Stimulated activated naive CD8-positive, alpha-beta T cell treated with anti-CD3 and anti-CD28 coated beads, Interleukin-15, Interleukin-2, amounts not matched to agents 100 ng/mL and 50 ng/mL, for 24 hours (primary cell): ENCODE measurements at regions not wholly inside any gene's neighbourhood (a gene's known extent, or its start where the extent isn't known, plus 50 kb on each side); places are given as distances from the start of the nearest gene placed in this dataset.
"Not testable (repeated sequence)": the region's sequence is repeated elsewhere in the genome, so short reads cannot be mapped to it uniquely, and the experiment has no call there.

Experiments used
- H3K27ac Mint-ChIP-seq: one replicate; pipeline ENCODE4 v1.8.0; 2021; ENCODE audit warnings: mild to moderate bottlenecking, mixed read lengths
- H3K27me3 Mint-ChIP-seq: one replicate; pipeline ENCODE4 v1.8.0; 2021; ENCODE audit warnings: mixed read lengths
- H3K36me3 Mint-ChIP-seq: one replicate; pipeline ENCODE4 v1.8.0; 2021; ENCODE audit warnings: low read depth, mixed read lengths
- H3K4me1 Mint-ChIP-seq: one replicate; pipeline ENCODE4 v1.8.0; 2021; ENCODE audit warnings: low read depth, mixed read lengths
- H3K4me3 Mint-ChIP-seq: one replicate; pipeline ENCODE4 v1.8.0; 2021; ENCODE audit warnings: mild to moderate bottlenecking, mixed read lengths
- H3K9me3 Mint-ChIP-seq: one replicate; pipeline ENCODE4 v1.8.0; 2021; ENCODE audit warnings: mixed read lengths

DNA sequence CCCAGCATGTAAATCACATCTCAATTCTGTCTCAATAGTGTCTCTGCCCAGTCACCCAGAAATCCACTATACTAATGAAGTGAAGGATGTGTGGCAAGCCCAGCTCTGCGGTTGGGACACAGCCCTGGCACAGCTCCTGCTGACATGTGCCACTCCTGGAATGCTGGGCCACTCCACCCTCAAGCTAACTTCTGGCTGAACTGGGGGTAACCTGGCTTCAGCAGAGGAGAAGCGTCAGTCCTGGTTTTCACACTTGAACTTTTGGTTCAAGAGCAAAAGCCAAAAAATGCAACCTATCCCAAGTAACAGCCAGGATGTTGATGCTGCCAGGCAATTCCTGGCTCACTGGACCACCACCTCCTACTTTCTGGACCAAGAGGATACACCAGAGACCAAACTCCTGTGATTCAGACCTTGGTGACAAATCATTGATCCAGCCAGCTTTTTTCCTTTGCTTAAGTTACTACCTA is 86.4 kb downstream of the ARRDC3 start:
- Mint-ChIP-seq H3K27ac (no peak overlapping the region), H3K9me3 (no peaks in the 10 kb centered on the region), H3K27me3 (no peaks in the 10 kb centered on the region), H3K4me1 (peaks cover 18% of the 10 kb centered on the region), H3K4me3 (no peak overlapping the region), H3K36me3 (no peaks in the 10 kb centered on the region)

DNA sequence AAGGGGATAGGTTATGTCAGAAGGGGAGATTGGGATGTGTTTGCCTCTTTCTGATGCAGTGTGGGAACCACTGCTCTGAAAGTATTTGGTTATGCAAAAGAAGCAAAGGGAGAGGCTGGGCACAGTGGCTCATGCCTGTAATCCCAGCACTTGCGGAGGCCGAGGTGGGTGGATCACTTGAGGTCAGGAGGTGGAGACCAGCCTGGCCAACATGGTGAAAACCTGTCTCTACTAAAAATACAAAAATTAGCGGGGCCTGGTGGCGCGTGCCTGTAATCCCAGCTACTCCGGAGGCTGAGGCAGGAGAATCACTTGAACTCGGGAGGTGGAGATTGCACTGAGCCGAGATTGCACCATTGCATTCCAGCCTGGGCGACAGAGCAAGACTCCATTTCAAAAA is 87.0 kb downstream of the ARRDC3 start:
- H3K4me3 Mint-ChIP-seq, H3K36me3 Mint-ChIP-seq, H3K9me3 Mint-ChIP-seq, H3K27ac Mint-ChIP-seq, H3K27me3 Mint-ChIP-seq: not testable (repeated sequence)
- H3K4me1 Mint-ChIP-seq, result peaks cover 20% of the 10 kb centered on the region

DNA sequence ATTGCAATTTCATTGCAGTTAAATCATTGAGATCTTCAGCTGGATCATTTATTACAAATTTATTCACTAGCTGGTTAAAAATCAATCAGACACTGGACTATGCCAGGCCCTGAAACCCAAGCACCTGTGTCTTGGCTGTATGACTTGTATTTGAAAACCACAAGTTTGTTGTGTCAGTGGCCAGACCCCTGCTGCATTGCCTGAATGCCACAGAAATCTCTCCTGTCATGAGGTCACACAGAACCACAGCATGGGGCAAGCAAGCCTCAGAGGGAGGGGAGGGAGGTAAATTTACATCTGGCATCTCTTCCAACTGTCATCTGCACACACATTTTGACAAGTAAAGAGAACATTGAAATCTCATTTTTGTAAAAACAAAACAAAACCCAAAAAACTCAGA is 90.0 kb downstream of the ARRDC3 start:
- Mint-ChIP-seq H3K36me3 (no peaks in the 10 kb centered on the region), H3K9me3 (no peaks in the 10 kb centered on the region), H3K27ac (peak overlapping the region; percentile 8), H3K4me3 (no peak overlapping the region), H3K4me1 (peaks cover 20% of the 10 kb centered on the region), H3K27me3 (no peaks in the 10 kb centered on the region)

DNA sequence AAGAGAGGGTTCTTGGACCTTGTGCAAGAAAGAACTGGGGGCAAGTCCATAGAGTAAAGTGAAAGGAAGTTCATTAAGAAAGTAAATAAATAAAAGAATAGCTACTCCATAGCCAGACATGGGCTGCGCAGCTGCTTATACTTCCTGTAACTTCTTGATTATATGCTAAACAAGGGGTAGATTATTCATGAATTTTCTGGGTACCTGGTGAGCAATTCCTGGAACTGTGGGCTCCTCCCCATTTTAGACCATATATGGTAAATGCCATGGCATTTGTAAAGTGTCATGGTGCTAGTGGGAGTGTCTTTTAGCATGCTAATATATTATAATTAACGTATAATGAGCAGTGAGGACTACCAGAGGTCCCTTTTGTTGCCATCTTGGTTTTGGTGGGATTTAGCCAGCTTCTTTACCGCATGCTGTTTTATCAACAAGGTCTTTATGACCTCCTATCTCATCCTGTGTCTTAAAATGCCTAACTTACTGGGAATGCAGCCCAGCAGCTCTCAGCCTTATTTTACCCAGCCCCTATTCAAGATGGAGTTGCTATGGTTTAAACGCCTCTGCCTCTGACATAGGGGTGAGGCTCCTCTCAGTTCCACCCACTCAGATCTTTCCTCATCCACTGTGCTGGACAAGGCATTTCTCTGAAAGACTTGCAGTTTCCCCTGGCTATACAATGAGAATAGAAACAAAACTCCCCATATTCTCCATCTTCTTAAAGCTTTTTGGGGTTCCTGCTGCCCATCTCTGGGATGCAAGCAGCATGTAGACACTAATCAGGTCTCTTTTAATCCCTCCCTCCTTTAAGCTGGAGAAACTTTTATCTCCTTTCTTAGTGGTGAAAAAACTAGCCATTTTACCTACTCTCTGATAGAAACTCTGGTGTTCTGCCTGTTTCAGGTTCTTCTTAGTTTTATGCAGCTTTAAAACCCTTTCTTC is 91.2 kb downstream of the ARRDC3 start:
- H3K9me3 Mint-ChIP-seq, result no peaks in the 10 kb centered on the region
- H3K36me3 Mint-ChIP-seq, result no peaks in the 10 kb centered on the region
- no peaks in the 10 kb centered on the region for H3K27me3 Mint-ChIP-seq
- H3K27ac Mint-ChIP-seq, result no peak overlapping the region
- H3K4me3 Mint-ChIP-seq, result no peak overlapping the region
- peaks cover 20% of the 10 kb centered on the region for H3K4me1 Mint-ChIP-seq

DNA sequence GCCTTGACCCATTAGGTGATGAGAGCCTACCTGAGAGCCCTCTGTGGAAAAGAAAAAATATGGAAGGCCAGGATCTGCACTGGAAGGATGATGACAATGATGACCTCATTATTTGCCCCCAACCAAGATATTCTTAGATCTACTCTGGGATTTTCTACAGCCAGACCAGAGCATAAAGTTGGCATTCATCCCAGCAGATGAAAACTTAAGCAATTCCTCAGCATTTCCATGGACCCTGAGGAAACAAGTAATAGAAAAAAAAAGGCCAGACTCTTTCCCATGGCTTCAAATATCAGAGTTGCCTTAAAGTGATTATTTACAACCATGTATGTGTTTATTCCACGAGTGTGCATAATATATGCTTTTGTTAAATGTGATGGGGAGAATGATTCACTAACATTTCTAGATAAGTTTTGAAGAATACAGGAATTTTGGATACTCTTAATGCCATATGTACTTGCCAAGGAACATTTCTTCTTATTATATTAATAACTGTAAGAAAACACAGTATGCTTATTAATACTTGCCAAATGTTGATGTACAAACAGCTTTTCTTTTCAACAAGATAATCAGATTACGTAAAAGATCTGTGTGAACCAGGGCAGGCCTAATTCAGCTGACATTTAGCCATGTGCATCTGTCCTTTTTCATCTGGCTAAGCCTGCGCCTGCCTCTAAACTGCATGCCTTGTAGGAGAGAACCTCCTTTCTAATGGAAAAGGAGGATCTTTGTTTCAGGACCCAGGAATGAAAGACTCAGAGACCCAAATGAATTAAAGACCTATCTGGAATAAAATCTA is 94.8 kb downstream of the ARRDC3 start:
- Mint-ChIP-seq H3K9me3 (peaks cover 14% of the 10 kb centered on the region), H3K27me3 (no peaks in the 10 kb centered on the region), H3K4me3 (no peak overlapping the region), H3K4me1 (peaks cover 32% of the 10 kb centered on the region), H3K27ac (no peak overlapping the region), H3K36me3 (peaks cover 10% of the 10 kb centered on the region)

DNA sequence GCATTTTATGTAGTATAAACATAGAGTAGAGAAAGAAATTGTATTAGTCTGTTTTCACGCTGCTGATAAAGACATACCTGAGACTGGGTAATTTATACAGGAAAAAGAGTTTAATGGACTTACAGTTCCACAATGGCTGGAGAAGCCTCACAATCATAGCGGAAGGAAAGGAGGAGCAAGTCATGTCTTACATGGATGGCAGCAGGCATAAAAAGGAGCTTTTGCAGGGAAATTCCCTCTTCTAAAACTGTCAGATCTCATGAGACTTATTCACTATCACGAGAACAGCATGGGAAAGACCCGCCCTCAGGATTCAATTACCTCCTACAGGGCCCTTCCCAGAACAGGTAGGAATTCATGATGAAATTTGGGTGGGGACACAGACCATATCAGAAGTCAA is 98.1 kb downstream of the ARRDC3 start:
- Mint-ChIP-seq H3K9me3 (peaks cover 19% of the 10 kb centered on the region), H3K4me1 (peaks cover 43% of the 10 kb centered on the region)
- not testable (repeated sequence) for H3K27me3 Mint-ChIP-seq, H3K36me3 Mint-ChIP-seq, H3K27ac Mint-ChIP-seq, H3K4me3 Mint-ChIP-seq

DNA sequence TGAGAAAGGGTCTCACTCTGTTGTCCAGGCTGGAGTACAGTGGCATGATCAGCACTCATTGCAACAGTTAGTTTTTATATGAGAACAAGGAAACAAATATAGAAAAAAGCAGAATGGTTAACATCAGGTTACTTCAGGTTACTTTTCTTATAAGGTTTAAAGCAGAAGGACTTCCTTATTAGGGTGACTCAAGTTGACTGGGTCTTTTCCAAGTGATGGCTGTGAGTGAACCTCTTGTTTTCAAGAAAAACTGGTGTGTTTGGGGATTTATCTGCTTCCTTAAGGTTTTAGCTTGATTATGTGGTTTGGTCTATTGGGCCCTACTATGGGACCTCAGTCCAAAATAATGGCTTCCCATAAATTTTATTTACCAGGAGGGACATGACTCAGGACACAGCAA is 99.2 kb downstream of the ARRDC3 start:
- Mint-ChIP-seq H3K4me3 (no peak overlapping the region), H3K27me3 (no peaks in the 10 kb centered on the region), H3K27ac (no peak overlapping the region), H3K9me3 (peaks cover 19% of the 10 kb centered on the region), H3K4me1 (peaks cover 52% of the 10 kb centered on the region), H3K36me3 (peaks cover 10% of the 10 kb centered on the region)

DNA sequence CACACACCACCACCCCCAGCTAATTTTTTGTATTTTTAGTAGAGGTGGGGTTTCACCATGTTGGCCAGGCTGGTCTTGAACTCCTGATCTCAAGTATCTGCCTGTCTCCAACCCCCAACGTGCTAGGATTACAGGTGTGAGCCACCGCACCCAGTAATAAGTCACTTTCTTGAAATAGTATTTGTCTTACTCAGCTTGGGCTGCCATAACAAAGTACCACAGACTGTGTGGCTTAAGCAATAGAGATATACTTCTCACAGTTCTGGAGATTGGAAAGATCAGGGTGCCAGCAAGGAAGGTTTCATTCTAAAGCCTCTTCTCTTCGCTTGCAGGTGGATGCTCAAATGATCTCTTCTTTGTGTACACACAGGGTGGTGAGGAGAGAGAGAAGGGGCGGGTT is 99.8 kb downstream of the ARRDC3 start:
- Mint-ChIP-seq H3K27me3 (no peaks in the 10 kb centered on the region), H3K9me3 (peaks cover 19% of the 10 kb centered on the region), H3K27ac (no peak overlapping the region), H3K4me1 (peaks cover 55% of the 10 kb centered on the region), H3K4me3 (no peak overlapping the region), H3K36me3 (peaks cover 10% of the 10 kb centered on the region)

DNA sequence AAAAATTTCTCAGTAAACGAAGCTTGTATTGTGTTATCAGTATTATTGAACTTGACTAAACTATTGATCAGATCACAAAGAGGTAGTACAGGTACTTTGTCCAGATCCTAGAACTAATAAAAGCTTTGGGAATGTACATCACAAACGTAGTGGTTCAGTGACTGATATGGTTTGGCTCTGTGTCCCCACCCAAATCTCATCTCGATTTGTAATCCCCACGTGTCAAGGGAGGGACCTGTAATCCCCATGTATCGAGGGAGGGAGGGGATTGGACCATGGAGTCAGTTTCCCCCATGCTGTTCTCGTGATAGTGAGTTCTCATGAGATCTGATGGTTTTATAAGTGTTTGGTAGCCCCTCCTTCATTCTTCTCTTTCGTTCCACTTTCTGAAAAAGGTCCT is 100.9 kb downstream of the ARRDC3 start:
- peaks cover 19% of the 10 kb centered on the region for H3K9me3 Mint-ChIP-seq
- peaks cover 63% of the 10 kb centered on the region for H3K4me1 Mint-ChIP-seq
- no peak overlapping the region for H3K4me3 Mint-ChIP-seq
- H3K36me3 Mint-ChIP-seq, result peaks cover 10% of the 10 kb centered on the region
- H3K27ac Mint-ChIP-seq, result peak overlapping the region; percentile 53
- H3K27me3 Mint-ChIP-seq, result no peaks in the 10 kb centered on the region

DNA sequence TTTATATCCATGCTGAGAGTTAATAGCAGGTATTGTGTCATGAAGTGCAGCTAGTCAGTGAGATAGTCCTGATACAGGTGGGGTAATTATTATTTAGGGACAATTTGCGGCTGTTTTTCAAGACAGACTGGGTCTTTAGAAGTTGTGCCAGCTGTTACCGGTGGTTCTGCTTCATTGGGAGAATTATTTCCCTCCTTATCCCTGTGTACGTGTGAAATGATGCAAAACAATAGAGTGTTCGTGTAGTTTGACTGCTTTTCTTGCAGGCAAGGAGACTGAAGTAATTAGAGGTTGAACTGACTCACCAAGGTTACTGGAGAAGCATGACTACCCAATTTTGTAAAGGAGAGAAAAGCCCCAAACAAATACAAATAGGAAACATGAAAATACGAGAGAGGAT is 101.7 kb downstream of the ARRDC3 start:
- H3K36me3 Mint-ChIP-seq, result peaks cover 10% of the 10 kb centered on the region
- peak overlapping the region; percentile 91 for H3K4me3 Mint-ChIP-seq
- H3K9me3 Mint-ChIP-seq, result peaks cover 19% of the 10 kb centered on the region
- H3K27ac Mint-ChIP-seq, result peak overlapping the region; percentile 98
- peaks cover 63% of the 10 kb centered on the region for H3K4me1 Mint-ChIP-seq
- no peaks in the 10 kb centered on the region for H3K27me3 Mint-ChIP-seq

DNA sequence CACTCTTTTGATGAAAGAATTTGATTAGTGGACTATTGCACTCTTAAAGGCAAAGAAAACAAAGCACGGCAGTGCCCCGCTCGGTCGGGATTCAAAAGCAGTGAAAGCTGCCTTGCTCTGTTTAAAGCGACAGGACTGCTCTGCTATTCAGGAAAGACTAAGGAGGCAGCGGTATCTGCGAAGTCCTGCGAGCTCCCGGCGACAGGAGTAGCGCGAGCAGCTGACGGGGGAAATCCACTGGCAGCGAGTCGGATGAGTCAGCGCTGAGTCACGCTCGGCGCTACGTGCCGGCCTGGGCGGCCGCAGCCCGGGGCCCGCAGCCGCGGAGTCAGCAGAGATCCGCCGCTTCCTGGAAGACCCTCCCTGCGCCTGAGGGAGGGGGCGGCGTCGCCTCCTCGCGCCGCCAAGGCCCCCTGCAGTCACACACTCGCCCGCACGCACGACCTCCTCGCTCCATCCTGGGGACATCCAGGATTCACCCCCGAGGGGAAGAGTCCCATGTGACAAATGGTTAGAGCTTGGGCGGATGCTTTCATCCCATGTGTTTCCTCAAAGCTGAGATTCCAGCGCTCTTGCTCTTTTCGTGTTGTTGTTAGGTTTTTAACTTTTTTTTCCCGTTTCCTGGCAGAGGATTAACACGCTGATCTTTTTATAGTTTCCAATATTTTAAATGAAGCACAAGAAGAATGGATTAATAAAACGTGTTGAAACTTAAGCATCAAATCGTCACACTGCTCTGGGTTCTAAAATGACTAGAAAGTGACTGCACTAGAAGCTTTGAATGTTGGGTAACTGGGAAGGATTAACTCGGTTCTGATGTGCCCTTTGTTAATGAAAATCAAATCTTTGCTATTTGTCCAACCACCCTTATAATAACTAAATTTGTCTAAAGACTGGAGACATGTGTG is 102.5 kb downstream of the ARRDC3 start:
- H3K36me3 Mint-ChIP-seq, result peaks cover 10% of the 10 kb centered on the region
- no peaks in the 10 kb centered on the region for H3K27me3 Mint-ChIP-seq
- H3K9me3 Mint-ChIP-seq, result peaks cover 19% of the 10 kb centered on the region
- H3K27ac Mint-ChIP-seq, result peak overlapping the region; percentile 98
- H3K4me3 Mint-ChIP-seq, result peak overlapping the region; percentile 91
- H3K4me1 Mint-ChIP-seq, result peaks cover 63% of the 10 kb centered on the region

DNA sequence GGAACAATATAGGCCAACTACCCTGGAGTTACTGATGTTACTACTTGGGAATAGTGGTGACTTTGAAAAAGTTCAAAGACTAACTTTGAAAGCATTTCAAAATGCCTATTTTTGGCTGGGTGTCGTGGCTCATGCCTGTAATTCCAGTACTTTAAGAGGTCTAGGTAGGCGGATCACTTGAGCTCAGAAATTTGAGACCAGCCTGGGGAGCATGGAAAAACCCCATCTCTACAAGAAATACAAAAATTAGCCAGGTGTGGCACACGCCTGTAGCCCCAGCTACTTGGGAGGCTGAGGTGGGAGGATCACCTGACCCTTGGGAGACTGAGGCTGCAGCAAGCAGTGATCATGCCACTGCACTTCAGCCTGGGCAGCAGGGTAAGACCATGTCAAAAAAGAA is 105.3 kb downstream of the ARRDC3 start:
- Mint-ChIP-seq H3K27me3 (no peaks in the 10 kb centered on the region), H3K4me1 (peaks cover 50% of the 10 kb centered on the region), H3K4me3 (no peak overlapping the region), H3K9me3 (peaks cover 4% of the 10 kb centered on the region), H3K36me3 (no peaks in the 10 kb centered on the region), H3K27ac (no peak overlapping the region)

DNA sequence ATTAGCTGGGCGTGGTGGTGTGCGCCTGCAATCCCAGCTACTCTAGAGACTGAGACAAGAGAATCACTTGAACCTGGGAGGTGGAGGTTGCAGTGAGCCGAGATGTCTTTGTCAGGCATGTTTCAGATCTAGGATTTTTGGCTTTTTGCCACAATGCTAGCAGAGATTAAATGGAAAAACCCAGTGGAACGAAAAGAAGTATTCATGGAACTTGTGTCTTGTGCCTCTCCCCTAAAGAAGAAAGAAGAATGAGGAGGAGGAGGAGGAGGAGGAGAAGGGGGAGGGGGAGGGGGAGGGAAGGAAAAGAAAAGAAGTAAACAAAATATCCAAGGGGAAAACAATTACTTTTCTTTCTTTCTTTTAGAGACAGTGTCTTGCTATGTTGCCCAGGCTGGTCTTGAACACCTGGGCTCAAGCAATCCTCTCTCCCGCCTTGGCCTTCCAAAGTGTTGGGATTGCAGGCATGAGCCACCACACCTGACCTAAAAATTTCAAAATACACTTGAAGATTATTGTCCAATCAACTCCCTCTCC is 106.0 kb downstream of the ARRDC3 start:
- Mint-ChIP-seq H3K4me1 (peaks cover 46% of the 10 kb centered on the region), H3K4me3 (no peak overlapping the region), H3K27me3 (no peaks in the 10 kb centered on the region), H3K36me3 (no peaks in the 10 kb centered on the region), H3K9me3 (no peaks in the 10 kb centered on the region), H3K27ac (no peak overlapping the region)

DNA sequence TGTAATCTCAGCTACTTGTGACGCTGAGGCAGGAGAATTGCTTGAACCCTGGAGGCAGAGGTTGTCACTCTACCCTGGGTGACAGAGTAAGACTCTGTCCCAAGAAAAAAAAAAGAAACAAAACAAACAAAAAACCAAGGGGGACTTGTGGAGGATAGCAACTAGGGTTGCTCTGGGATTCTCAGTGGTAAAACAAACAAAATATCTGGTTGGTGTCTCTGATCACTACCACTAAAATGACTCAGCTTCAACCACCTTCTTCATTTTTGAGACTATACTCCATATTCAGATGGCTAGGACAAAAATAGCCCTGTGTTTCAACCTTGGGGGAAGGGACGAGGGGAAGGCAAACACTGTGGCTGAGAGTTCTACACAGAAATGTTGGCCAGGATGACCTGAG is 110.3 kb downstream of the ARRDC3 start:
- Mint-ChIP-seq H3K36me3 (no peaks in the 10 kb centered on the region), H3K4me1 (peaks cover 17% of the 10 kb centered on the region), H3K27ac (no peak overlapping the region), H3K9me3 (no peaks in the 10 kb centered on the region), H3K4me3 (no peak overlapping the region), H3K27me3 (no peaks in the 10 kb centered on the region)
